Kidney glomerular epithelial cell (primary cell): ENCODE measurements at regions not wholly inside any gene's neighbourhood (a gene's known extent, or its start where the extent isn't known, plus 50 kb on each side); places are given as distances from the start of the nearest gene placed in this dataset.
"Not testable (repeated sequence)": the region's sequence is repeated elsewhere in the genome, so short reads cannot be mapped to it uniquely, and the experiment has no call there.

Experiments used
- DNase-seq: peaks from one replicate; lab custom pipeline; 2025; lab: John Stamatoyannopoulos, UW

GRCh38 chr4:60485276-60485675, 714.9 kb upstream of the ADGRL3 start:
- no peak for DNase-seq

- not testable (repeated sequence) for DNase-seq
Measured at GRCh38 chr4:60487118-60487761, 712.9 kb upstream of the ADGRL3 start.

- no peak for DNase-seq
Measured at GRCh38 chr4:60500810-60501209, 699.3 kb upstream of the ADGRL3 start.

GRCh38 chr4:60502733-60503132, 697.4 kb upstream of the ADGRL3 start:
- DNase-seq: no peak

- no peak for DNase-seq
Measured at GRCh38 chr4:60506061-60506460, 694.1 kb upstream of the ADGRL3 start.

- no peak for DNase-seq
Measured at GRCh38 chr4:60522265-60522664, 677.9 kb upstream of the ADGRL3 start.

- no peak for DNase-seq
Measured at GRCh38 chr4:60531776-60532379, 668.2 kb upstream of the ADGRL3 start.

- no peak for DNase-seq
Measured at GRCh38 chr4:60544981-60545380, 655.1 kb upstream of the ADGRL3 start.

- DNase-seq: no peak
Measured at GRCh38 chr4:60562334-60562733, 637.8 kb upstream of the ADGRL3 start.

GRCh38 chr4:60565558-60565957, 634.6 kb upstream of the ADGRL3 start:
- DNase-seq: no peak

- DNase-seq: no peak
Measured at GRCh38 chr4:60575336-60575735, 624.8 kb upstream of the ADGRL3 start.

GRCh38 chr4:60579335-60579734, 620.8 kb upstream of the ADGRL3 start:
- DNase-seq: no peak

- no peak for DNase-seq
Measured at GRCh38 chr4:60581919-60582536, 618.1 kb upstream of the ADGRL3 start.

GRCh38 chr4:60588556-60588955, 611.6 kb upstream of the ADGRL3 start:
- DNase-seq: no peak

- no peak for DNase-seq
Measured at GRCh38 chr4:60589425-60589824, 610.7 kb upstream of the ADGRL3 start.

- DNase-seq: no peak
Measured at GRCh38 chr4:60590116-60590515, 610.0 kb upstream of the ADGRL3 start.

- no peak for DNase-seq
Measured at GRCh38 chr4:60605646-60606354, 594.3 kb upstream of the ADGRL3 start.

- no peak for DNase-seq
Measured at GRCh38 chr4:60611762-60612496, 588.2 kb upstream of the ADGRL3 start.

GRCh38 chr4:60617731-60618130, 582.4 kb upstream of the ADGRL3 start:
- no peak for DNase-seq

GRCh38 chr4:60619531-60620305, 580.4 kb upstream of the ADGRL3 start:
- DNase-seq: no peak

GRCh38 chr4:60637976-60638375, 562.1 kb upstream of the ADGRL3 start:
- no peak for DNase-seq
